ENCODE measurements at regions not wholly inside any gene's neighbourhood (a gene's known extent, or its start where the extent isn't known, plus 50 kb on each side); places are given as distances from the start of the nearest gene placed in this dataset.

DNA sequence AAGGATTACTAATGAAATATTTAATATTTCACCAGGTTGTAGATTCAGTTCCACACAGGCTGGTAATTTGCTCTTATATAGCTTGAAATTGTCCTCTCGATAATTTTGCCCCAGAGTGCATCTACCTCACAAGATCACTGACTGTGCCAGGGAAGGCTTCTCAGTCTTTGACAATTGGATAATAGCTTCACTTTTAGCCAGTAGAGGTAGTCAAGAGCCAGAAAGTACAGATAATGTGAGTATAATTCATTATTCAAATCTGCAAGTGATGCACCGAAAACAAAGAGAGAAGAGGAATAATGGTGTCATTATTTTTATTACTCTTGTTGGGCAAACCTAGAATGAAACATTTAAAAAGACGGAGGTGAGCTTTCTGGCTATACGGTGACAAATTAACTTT lies 292.8 kb downstream of the EN1 start:
- no peak for FAIRE-seq

DNA sequence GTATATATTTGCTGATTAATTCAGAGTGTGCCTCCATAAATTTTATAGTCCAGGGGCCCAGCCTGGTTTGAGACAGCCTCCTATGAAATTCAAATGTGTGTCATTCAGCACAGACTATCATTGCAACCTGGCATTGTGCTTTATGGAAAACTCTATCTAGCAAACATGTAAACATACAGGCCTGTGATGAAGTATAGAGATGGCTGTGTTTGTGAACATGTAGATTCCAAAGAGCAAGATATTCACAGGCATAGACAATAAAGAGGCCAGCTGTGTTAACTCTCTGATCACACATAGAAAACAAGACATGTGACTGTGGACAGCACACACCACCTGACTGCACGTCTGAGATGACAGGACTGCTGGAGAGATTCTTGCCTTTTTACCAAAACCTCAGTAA lies 297.9 kb downstream of the EN1 start:
- FAIRE-seq = no peak

GRCh38 chr2:118548880-118549488 lies 298.5 kb downstream of the EN1 start:
- FAIRE-seq = no peak

- no peak for FAIRE-seq
Observed at GRCh38 chr2:118539290-118539689, 308.2 kb downstream of the EN1 start.

GRCh38 chr2:118536306-118536705 lies 311.1 kb downstream of the EN1 start:
- no peak for FAIRE-seq

DNA sequence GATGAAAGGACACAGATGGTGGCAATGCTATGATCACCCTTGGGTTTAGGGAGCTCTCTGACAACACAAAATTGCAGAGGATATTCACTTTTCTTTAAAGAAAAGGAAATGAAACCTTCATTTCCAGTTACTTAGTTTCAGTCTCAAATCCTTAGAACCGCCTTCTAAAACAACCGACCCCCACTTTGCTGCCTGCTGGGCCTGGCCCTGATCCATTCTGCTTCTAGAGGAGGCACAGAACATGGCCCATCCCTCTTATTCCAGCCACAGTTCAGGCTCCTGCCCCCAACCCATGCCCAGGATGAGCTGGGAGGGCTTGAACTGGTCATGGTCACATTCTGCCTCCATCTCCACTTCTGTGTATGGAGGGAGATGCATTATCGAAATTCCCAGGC lies 311.6 kb downstream of the EN1 start:
- no peak for FAIRE-seq

GRCh38 chr2:118535171-118535817 lies 312.2 kb downstream of the EN1 start:
- FAIRE-seq = no peak

- FAIRE-seq = no peak
Observed at GRCh38 chr2:118530976-118531375, 316.5 kb downstream of the EN1 start.

DNA sequence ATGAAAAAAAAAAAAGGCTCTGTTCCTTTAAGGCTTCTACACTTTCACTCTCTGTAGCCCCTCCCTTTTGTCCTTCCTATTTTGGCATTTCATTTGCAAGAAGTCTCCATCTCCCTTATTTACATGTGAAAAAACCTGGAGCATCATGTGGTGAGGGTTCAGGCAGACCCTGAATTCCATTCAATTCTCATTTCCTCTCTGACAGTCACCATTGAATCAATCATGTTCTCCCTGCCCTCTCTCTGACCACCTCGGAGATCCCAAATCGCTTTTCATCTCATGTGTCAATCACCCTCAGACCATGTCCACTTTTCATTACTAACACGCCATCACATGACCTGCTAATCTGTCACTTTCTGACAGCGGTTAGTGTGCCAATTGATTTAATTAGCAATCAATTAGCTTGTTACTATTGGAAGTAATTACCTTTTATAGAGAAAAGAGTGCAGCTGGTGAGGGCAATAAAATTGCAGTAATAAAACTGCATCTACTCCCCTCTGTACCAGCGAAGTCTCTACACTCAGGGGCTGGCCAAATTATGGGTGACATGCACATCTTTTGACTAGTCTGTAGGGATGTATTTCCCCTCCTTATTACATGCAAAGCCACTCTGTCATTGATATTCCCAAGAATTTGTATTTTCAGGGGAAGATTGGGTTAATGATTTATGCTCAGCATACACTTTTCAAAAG lies 317.4 kb downstream of the EN1 start:
- no peak for FAIRE-seq

DNA sequence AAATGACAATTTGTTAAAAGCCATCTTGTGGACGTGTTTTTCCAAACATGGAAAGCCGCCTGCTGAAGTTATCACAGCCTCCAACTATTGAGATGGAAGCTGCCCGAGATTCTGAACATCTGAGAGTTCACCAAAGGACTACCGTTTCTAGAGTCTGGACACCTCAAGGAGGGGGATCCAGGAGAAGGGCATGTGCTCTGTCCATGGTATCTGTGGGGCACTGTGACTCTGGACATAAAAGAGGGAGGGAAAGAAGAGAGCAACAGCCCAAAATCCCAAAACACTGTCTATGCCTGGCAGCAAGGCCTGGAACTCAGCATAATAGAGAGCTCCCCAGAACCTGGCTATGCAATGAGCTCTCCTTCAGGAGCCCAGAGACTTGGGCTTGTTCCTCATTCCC lies 319.9 kb downstream of the EN1 start:
- no peak for FAIRE-seq

DNA sequence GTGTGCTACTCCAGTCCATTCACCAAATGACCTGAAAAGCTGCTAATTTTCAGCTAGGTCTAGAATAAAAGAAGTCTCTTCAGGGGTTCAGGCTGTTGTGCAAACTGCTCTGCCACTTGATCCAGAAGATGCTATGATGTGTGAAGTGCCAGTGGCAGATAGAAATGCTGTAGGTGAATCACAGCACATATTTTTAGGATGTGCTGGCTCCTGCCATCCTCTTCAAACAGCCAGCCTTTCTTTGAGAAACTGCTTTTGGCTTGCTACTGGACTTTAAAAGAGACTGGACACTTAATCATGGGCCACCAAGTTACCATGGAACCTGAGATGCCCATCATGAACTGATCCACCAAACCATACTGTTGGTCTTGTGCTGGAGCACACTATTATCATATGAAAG lies 322.1 kb downstream of the EN1 start:
- FAIRE-seq = no peak

- FAIRE-seq = no peak
Observed at GRCh38 chr2:118524911-118525310, 322.5 kb downstream of the EN1 start.

DNA sequence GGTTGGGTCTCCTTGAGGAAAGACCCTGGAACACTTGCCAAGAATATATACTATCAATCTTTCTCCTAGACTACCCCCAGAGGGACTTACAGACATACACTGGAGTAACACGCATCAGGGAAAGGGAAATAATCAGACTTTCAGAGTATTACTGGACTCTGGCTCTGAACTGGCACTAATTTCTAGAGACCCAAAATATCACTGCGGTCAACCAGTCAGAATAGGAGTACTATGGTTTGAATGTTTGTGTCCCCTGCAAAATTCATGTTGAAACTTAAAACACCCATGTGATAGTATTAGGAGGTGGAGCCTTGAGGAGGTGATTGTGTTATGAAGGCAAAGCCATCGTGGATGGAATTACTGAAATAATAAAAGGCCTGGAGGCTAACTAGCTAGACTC lies 323.7 kb downstream of the EN1 start:
- no peak for FAIRE-seq

DNA sequence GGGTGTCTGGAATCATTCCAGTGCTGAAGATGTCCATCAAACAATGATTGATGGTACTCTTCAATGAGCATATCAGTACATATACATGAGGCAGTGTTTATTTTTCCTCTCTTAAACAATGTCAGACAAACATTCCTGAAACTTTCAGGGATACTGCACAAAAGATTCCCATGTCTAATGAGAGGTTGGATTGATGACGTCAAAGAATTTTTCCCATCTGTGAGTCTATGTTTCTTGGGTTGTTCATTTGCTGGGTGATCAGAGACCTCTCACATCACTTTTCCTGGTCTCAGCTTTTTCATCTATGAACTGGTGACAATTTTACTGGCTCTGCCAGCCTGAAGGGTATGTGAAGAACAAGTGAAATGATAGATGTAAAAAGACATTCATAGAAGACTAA lies 325.5 kb downstream of the EN1 start:
- FAIRE-seq = no peak

DNA sequence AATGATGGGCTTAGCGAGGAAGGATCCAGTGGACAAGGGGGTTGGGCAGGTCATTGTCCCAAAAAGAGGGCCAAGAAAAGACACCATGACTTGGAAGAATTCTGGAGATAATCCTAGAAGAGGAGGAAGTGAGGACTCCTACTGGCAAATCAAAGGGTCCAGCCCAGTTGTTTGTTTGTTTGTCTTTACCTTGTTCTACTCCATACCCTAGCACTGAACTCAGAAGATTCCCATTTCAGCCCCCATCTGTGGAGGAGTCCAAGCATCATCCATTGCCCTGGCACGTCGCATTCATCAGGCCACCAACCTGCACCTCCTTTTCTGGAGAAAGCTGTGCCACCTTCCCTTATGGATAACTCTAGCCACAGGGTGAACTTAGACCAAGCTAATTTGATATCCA lies 326.2 kb downstream of the EN1 start:
- FAIRE-seq = no peak

- FAIRE-seq = no peak
Observed at GRCh38 chr2:118520246-118520645, 327.2 kb downstream of the EN1 start.

DNA sequence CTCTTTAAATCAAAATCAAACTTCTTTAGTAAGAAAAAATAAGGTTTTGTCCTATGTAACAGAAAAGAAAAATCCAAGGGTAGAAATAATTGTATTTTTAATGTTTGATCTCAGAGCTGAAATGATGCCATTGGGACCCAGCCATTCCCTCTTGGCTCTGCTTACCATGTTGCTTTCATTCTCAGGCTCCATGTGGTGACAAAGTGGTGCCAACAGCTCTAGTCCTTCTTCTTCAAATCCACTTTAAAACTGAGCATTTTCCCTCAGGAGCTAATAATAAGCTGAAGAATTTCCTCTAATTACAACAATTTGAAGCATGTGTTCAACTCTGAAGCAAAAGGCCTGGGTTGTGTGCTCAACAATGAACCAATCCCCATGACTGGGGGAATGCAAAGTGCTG lies 327.9 kb downstream of the EN1 start:
- no peak for FAIRE-seq

DNA sequence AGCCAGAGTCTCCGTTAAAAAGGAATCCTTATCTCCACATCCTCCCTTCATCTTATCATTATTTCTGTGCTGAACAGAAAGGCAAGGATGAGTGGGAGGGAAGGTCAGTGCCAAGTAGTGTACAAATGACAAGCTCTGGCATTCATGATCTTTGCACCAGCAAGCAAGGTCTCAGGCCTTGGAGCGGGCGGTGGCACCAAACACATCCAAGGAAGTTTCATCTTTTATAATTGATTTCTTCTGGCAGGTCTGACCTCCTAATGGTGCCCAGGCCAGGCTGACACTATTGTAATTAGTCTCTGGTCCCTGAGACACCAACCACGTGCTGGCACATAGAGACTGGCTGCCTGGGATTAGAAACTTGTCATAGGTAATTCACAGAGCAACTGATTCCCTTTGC lies 336.6 kb downstream of the EN1 start:
- no peak for FAIRE-seq

- no peak for FAIRE-seq
Observed at GRCh38 chr2:118509319-118510004, 338.0 kb downstream of the EN1 start.

- no peak for FAIRE-seq
Observed at GRCh38 chr2:118508282-118508681, 339.2 kb downstream of the EN1 start.

DNA sequence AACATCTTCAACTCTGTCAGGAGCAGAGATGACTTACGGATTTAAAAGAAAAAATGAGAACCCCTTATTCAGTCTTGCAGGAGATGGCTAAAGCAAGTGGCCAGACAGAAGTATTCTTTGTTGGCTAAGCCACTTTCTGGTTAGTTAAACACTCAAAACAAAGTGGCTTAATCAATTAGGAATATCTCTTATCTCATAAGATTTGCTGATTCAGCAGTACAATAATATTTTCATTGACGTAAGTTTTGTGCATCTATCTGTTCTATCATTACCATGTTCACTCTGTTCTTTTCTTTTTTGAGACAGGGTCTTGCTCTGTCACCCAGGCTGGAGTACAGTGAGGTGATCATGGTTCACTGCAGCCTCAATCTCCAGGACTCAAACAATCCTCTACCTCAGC lies 342.0 kb downstream of the EN1 start:
- FAIRE-seq = no peak

DNA sequence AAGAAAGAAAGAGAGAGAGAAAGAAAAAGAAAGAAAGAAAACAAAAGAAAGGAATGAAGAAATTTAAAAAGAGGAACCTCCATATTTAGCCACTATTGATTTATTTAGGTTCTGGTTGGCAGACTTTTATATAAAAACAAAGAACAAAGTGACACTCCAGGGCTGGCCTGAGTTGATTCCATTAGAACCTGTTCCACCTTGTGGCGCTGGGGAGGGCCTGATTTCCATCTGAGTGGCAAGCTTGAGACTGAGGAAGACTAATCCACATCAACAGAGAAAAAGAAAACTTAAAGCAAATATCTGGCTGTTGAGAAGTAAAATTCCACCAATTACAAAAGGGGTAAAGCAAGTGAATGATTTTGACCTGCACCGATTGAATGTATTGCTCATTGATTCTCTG lies 345.3 kb downstream of the EN1 start:
- FAIRE-seq = no peak

- no peak for FAIRE-seq
Observed at GRCh38 chr2:118498943-118499342, 348.5 kb downstream of the EN1 start.

Measured in islet of Langerhans (tissue), 1 donor.